PC-3 (cell line): ENCODE measurements at regions not wholly inside any gene's neighbourhood (a gene's known extent, or its start where the extent isn't known, plus 50 kb on each side); places are given as distances from the start of the nearest gene placed in this dataset.

Experiments
- ATAC-seq: fragments of 200-7000 bp; cut with Tn5 transposase; 2 replicates; pipeline ENCODE4 v1.9.1; 2020; ENCODE audit warnings: mild to moderate bottlenecking, moderate library complexity
- BruUV-seq: library from RNA; stranded (reverse); fragments of 400-500 nt; replicated peaks from 2 replicates; lab custom pipeline; 2021; lab: Mats Ljungman, UMichigan
- CTCF ChIA-PET: fragments of 300-600 bp; sonication (Branson Sonifier 250); formaldehyde crosslinking; loops from one replicate; lab custom pipeline; 2022; ENCODE audit warnings: antibody characterized with exemption; lab: Charles Lee
- POLR2A ChIA-PET: fragments of 300-600 bp; sonication (Branson Sonifier 250); formaldehyde crosslinking; loops from one replicate; lab custom pipeline; 2022; ENCODE audit warnings: antibody characterized with exemption; ENCODE audit not compliant: unreplicated experiment; lab: Charles Lee
- DNase-seq: peaks from one replicate; pipeline ENCODE4 v3.0.0-alpha.2; 2015
- H2AFZ ChIP-seq: fragments of 300-600 bp; sonication (generic); 2 replicates; pipeline ENCODE4 v1.6.0; 2016; ENCODE audit warnings: antibody characterized with exemption, low read length
- H3F3A ChIP-seq: fragments of 300-600 bp; sonication (generic); one replicate; pipeline ENCODE4 v1.6.0; 2017; ENCODE audit warnings: antibody characterized with exemption, low read length, control low read depth, mild to moderate bottlenecking; ENCODE audit not compliant: unreplicated experiment
- H3K27ac ChIP-seq: fragments of 300-600 bp; sonication (generic); 2 replicates; pipeline ENCODE4 v1.5.1; 2016; ENCODE audit warnings: mild to moderate bottlenecking, low read length
- H3K27me3 ChIP-seq: fragments of 300-600 bp; sonication (generic); 2 replicates; pipeline ENCODE4 v1.6.1; 2016; ENCODE audit warnings: low read length, mixed read lengths
- H3K36me3 ChIP-seq: fragments of 300-600 bp; sonication (generic); 2 replicates; pipeline ENCODE4 v1.6.1; 2016; ENCODE audit warnings: low read depth, mixed run types, low read length, mixed read lengths
- H3K4me1 ChIP-seq: fragments of 300-600 bp; sonication (generic); 2 replicates; pipeline ENCODE4 v1.5.1; 2016; ENCODE audit warnings: low read length; ENCODE audit not compliant: insufficient read depth
- H3K4me2 ChIP-seq: fragments of 300-600 bp; sonication (generic); 2 replicates; pipeline ENCODE4 v1.6.0; 2016; ENCODE audit warnings: low read length
- H3K4me3 ChIP-seq: fragments of 300-600 bp; sonication (generic); 2 replicates; pipeline ENCODE4 v1.5.1; 2016; ENCODE audit warnings: mild to moderate bottlenecking, low read length, mixed read lengths
- H3K79me2 ChIP-seq: fragments of 300-600 bp; sonication (generic); 2 replicates; pipeline ENCODE4 v1.6.1; 2017; ENCODE audit warnings: low read length, mixed read lengths
- H3K9ac ChIP-seq: fragments of 300-600 bp; sonication (generic); 2 replicates; pipeline ENCODE4 v1.6.0; 2016; ENCODE audit warnings: mild to moderate bottlenecking, low read length
- H3K9me2 ChIP-seq: fragments of 300-600 bp; sonication (generic); replicated peaks from 2 replicates; pipeline ENCODE4 v1.6.1; 2016; ENCODE audit warnings: mixed run types, low read length, mixed read lengths
- H3K9me3 ChIP-seq: fragments of 300-600 bp; sonication (generic); 2 replicates; pipeline ENCODE4 v1.6.1; 2016; ENCODE audit warnings: low read length, mixed read lengths
- H4K20me1 ChIP-seq: fragments of 300-600 bp; sonication (generic); 2 replicates; pipeline ENCODE4 v1.6.1; 2016; ENCODE audit warnings: low read length, mixed read lengths
- EZH2 ChIP-seq: fragments of 300-600 bp; sonication (generic); IDR thresholded peaks from one replicate; pipeline ENCODE4 v1.6.1; 2017; ENCODE audit warnings: antibody characterized with exemption, mild to moderate bottlenecking, low read length; ENCODE audit not compliant: unreplicated experiment
- EZH2phosphoT487 ChIP-seq: fragments of 300-600 bp; sonication (generic); IDR thresholded peaks from 2 replicates; pipeline ENCODE4 v1.6.1; 2018; ENCODE audit warnings: mild to moderate bottlenecking, antibody characterized with exemption, low read length, borderline replicate concordance
- intact Hi-C: fragments of 100-400 bp; cut with micrococcal nuclease; formaldehyde crosslinking; loops from 2 replicates; pipeline ENCODE4 v1.9.0; 2023
- TF ChIP-seq, protein P1 (sequence below): fragments of 300-600 bp; sonication (generic); conservative IDR thresholded peaks from 2 replicates; pipeline ENCODE4 v1.5.1; 2017; ENCODE audit warnings: antibody characterized with exemption, low read depth, mild to moderate bottlenecking, low read length

GRCh38 chr11:16410479-16410878 is 54.1 kb upstream of the SOX6 start:
- POLR2A ChIA-PET: no interaction called here
- no TSS peak for BruUV-seq
- ATAC-seq: no peak
- H3K9me3 ChIP-seq: no peaks in the 10 kb centered on the region
- CTCF ChIA-PET: no interaction called here
- no peak overlapping the region for H3K4me2 ChIP-seq
- H3K9ac ChIP-seq: no peak overlapping the region
- no peak overlapping the region for H2AFZ ChIP-seq
- TF ChIP-seq EZH2phosphoT487 (no peak), EZH2 (no peak)
- TF ChIP-seq, protein P1, sequence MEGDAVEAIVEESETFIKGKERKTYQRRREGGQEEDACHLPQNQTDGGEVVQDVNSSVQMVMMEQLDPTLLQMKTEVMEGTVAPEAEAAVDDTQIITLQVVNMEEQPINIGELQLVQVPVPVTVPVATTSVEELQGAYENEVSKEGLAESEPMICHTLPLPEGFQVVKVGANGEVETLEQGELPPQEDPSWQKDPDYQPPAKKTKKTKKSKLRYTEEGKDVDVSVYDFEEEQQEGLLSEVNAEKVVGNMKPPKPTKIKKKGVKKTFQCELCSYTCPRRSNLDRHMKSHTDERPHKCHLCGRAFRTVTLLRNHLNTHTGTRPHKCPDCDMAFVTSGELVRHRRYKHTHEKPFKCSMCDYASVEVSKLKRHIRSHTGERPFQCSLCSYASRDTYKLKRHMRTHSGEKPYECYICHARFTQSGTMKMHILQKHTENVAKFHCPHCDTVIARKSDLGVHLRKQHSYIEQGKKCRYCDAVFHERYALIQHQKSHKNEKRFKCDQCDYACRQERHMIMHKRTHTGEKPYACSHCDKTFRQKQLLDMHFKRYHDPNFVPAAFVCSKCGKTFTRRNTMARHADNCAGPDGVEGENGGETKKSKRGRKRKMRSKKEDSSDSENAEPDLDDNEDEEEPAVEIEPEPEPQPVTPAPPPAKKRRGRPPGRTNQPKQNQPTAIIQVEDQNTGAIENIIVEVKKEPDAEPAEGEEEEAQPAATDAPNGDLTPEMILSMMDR: no peak
- no peak for DNase-seq
- H3K36me3 ChIP-seq: no peaks in the 10 kb centered on the region
- H3K27me3 ChIP-seq: no peaks in the 10 kb centered on the region
- no peaks in the 10 kb centered on the region for H4K20me1 ChIP-seq
- no peaks in the 10 kb centered on the region for H3F3A ChIP-seq
- H3K79me2 ChIP-seq: no peaks in the 10 kb centered on the region
- no peaks in the 10 kb centered on the region for H3K9me2 ChIP-seq
- H3K4me3 ChIP-seq: no peak overlapping the region
- intact Hi-C loops: no loop called here
- no peak overlapping the region for H3K27ac ChIP-seq
- H3K4me1 ChIP-seq: no peaks in the 10 kb centered on the region

- intact Hi-C loops: no loop called here
- H3K4me3 ChIP-seq: no peak overlapping the region
- ChIA-PET POLR2A (no interaction called here), CTCF (no interaction called here)
- TF ChIP-seq EZH2: no peak
- TF ChIP-seq, protein P1: no peak
- TF ChIP-seq EZH2phosphoT487: no peak
- ATAC-seq (no peak), DNase-seq (no peak)
- H4K20me1 ChIP-seq: no peaks in the 10 kb centered on the region
- H2AFZ ChIP-seq: no peak overlapping the region
- H3K9ac ChIP-seq: no peak overlapping the region
- H3K79me2 ChIP-seq: no peaks in the 10 kb centered on the region
- no peak overlapping the region for H3K27ac ChIP-seq
- H3K9me3 ChIP-seq: no peaks in the 10 kb centered on the region
- no peaks in the 10 kb centered on the region for H3K4me1 ChIP-seq
- no peaks in the 10 kb centered on the region for H3F3A ChIP-seq
- BruUV-seq: no TSS peak
- H3K27me3 ChIP-seq: no peaks in the 10 kb centered on the region
- no peaks in the 10 kb centered on the region for H3K36me3 ChIP-seq
- H3K4me2 ChIP-seq: no peak overlapping the region
- no peaks in the 10 kb centered on the region for H3K9me2 ChIP-seq
Observed at GRCh38 chr11:16408619-16409018, 52.3 kb upstream of the SOX6 start.

DNA sequence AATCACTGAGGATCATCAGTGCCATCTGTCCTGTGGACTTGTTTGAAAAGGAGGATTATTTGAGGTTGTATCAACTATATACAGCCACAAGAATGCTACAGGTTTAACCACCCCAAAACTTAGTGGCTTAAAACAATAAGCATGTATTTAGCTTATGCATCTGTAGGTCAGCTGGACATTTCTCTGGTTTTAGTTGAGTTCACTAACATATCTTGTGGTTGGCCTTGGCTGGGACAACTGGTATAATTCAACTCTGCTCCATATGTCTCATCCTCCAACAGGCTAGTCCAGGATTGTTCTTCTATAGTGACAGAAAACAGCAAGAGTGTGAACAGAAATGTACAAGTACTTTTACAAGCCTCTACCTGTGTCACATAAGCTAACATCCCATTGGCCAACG is 49.9 kb upstream of the SOX6 start:
- no peak for ATAC-seq
- no TSS peak for BruUV-seq
- H3K36me3 ChIP-seq: no peaks in the 10 kb centered on the region
- H3F3A ChIP-seq: no peaks in the 10 kb centered on the region
- intact Hi-C loops: no loop called here
- ChIA-PET CTCF (no interaction called here), POLR2A (no interaction called here)
- H3K4me2 ChIP-seq: no peak overlapping the region
- no peaks in the 10 kb centered on the region for H3K4me1 ChIP-seq
- H3K9ac ChIP-seq: no peak overlapping the region
- no peaks in the 10 kb centered on the region for H3K27me3 ChIP-seq
- DNase-seq: no peak
- H3K79me2 ChIP-seq: no peaks in the 10 kb centered on the region
- no peaks in the 10 kb centered on the region for H3K9me2 ChIP-seq
- no peaks in the 10 kb centered on the region for H3K9me3 ChIP-seq
- no peak overlapping the region for H2AFZ ChIP-seq
- no peaks in the 10 kb centered on the region for H4K20me1 ChIP-seq
- TF ChIP-seq EZH2 (no peak), EZH2phosphoT487 (no peak)
- TF ChIP-seq, protein P1: no peak
- no peak overlapping the region for H3K27ac ChIP-seq
- no peak overlapping the region for H3K4me3 ChIP-seq
